AG08395 (cell line): ENCODE measurements at regions not wholly inside any gene's neighbourhood (a gene's known extent, or its start where the extent isn't known, plus 50 kb on each side); places are given as distances from the start of the nearest gene placed in this dataset.
A peak's percentile ranks its signal among the peaks of the same experiment; 100 is the strongest.
"Not testable (repeated sequence)": the region's sequence is repeated elsewhere in the genome, so short reads cannot be mapped to it uniquely, and the experiment has no call there.

Experiments used
- DNase-seq: peaks from one replicate; pipeline ENCODE4 v3.0.0; 2012; ENCODE audit warnings: mixed read lengths, low spot score

DNA sequence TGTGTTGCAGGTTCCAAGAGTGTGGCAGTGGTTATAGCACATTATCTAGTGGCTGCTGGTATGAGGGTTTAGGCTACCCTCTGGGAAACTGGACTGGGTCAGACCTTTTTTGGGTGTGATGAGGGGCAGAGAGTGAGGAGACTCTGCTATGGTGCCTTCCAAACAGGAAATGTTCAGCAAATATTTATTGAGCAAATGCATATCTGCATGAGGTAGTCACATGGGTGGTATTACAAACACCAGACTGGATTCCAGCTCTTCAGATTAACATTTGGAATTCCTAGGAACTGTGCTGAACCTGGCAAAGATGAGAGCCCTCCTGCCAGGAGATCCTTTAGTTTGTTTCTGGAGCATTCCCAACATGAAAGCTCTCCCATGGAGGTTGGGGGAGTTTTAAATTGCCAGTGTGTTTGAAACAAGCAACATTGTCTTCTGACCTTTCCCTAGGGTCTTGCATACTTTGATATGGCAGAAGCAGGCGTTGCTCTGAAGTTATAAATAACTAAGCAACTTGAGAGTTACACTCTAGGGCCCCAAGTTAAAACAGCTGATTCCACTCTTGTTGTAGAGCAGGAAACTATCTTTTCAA is 341.2 kb upstream of the C2CD4B start:
- peak; percentile 76 for DNase-seq

DNA sequence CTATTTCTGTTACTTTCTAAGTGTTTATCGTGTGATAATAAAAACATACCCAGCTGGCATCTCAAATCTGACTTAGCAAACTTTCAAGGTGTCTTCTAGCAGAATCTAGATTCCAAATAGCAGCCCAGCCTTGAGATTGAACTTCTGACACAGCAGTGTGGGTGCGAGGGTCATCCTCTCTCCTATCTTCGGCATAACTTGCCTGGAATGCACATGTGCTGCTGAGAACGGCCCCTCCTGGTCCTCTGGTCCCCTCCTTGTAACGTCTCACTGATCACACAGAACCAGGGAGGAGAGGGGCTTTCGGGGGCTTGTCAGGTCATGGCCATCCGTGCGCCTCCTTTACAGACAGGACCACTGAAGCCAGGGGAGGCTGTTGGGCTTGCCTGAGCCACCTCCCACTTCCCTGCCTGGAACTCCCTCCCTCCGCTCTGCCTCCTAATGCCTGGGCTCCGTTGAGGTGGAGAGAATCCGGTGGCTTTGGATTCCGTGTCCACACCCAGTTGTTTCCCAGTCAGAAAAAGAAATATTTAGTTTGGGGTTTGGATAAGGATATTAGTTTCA is 344.4 kb upstream of the C2CD4B start:
- no peak for DNase-seq

DNA sequence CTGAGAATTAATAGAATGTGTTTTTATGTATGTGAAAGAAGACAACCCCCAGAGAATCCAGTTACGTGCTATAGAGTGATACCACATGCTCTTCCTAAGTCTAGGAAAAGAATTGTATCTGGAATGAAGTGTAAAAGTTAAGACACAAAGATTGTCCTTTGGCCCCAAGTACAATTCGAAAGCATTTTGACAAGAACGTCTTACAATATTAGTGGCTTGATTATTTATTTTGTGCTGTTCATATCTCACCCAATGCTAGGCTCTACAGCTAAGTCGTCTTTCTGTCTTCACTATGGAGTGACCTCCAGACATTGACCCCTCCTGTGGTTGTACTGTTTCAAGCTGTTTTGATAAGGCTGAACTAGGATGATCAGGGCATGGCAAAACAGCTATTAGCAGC is 345.7 kb upstream of the C2CD4B start:
- DNase-seq = no peak

DNA sequence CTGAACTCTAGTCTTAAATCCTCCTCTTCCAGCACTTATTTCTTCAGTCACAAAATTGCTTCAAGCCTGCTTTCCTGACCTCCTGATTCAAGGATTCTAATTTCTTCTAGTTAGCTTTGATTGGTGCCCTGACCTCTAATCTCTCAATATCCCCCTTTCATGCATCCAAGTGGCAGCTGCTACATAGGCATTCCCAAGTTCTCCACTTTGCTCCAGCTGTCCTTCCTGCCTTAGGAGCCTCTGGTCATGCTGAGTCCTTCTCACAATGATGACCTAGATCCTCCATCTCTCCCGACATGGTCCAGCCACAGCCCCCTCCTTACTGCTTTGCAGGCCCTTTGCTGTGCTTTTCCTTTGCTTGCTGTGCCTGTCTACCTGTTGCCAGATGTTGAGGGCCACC is 347.8 kb upstream of the C2CD4B start:
- no peak for DNase-seq

DNA sequence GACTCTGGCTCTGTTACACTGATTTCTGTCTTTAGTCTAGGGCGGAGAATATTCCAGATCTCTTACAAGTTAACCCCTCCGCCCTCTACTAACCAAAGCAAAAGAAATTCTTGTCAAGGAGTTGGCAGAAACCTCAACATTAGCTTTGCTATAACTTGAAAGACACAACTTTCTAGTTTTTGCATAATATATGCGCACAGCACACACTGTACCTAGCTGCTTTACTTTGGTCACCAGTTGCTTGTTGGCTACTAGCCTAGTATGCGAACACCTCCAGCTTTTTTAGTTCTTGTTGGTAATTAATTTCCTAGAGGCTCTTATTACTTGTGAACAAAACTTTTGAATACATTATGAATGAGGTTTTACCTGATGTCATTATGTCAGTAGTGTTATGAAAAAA is 348.8 kb upstream of the C2CD4B start:
- no peak for DNase-seq

DNA sequence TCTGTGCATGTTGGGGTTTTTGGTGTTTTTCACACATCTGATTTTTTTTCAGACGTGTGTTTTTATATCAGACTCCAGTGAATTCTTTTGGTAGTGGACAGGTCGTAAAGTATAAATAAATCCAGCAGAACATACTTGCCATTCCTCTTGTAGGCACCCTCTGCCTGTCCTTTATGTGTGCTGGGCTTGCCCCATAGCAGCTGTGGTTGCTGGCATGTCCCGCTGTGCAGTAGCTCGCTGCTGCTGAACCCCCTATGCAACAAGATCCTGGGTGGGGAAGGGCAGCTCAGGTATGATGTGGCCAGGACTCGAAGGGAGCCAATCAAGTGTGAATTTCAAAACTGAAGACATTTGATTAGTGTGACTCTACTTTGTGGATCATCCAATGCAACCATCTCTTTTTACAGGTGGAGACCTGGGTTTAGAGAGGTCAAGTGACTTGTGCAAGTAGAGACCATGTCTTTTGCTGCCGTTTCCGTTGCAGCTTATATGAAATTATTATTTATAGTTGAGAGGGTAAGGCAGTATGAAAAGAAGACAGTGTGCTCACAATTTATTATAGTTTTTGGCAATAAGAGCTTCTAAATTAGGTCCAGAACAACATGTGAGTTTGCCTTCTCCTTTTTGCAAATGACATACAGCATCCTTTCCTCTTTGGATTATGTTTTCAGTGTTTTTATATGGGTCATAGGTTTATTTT is 350.8 kb upstream of the C2CD4B start:
- no peak for DNase-seq

DNA sequence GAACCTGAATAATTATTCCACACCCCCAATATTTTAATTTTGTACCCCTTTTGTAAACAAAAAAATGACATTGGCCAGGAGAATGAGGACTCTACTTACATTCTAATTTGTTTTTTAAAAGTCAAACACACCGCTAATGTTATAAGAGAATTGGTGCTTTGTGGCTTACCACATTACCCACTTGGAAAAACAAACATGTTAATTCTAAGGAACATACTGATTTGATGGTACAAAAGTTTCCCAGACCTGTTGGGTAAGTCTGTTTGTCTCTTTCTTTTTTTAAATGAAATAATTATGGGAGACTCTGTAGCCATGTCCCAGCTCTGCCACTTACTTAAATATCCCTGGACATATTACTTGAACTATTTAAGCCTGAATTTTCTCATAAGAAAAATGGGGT is 352.5 kb upstream of the C2CD4B start:
- DNase-seq = no peak

DNA sequence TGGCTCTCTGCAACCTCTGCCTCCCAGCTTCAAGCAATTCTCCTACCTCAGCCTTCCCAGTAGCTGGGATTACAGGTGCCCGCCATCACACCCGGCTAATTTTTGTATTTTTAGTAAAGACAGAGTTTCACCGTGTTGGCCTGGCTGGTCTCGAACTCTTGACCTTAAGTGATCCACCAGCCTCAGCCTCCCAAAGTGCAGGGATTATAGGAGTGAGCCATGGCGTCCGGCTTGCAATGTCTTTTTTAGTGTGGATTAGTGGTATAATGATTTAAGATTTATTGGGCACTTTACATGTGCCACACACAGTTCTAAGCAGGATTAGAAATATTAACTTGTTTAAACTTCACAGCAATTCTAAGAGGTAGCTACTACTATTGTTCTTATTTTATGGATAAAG is 353.6 kb upstream of the C2CD4B start:
- DNase-seq = not testable (repeated sequence)

DNA sequence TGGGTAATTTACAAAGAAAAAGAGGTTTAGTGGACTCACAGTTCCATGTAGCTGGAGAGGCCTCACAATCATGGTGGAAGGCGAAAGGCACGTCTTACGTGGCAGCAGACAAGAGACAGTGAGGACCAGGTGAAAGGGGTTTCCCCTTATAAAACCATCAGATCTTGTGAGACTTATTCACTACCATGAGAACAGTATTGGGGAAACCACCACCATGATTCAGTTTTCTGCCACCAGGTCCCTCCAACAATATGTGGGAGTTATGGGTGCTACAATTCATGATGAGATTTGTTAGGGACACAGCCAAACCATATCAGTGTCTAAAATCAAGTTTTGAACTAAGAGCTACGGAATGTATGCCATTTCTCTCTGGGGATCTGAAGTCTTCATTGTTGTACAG is 354.8 kb upstream of the C2CD4B start:
- no peak for DNase-seq

DNA sequence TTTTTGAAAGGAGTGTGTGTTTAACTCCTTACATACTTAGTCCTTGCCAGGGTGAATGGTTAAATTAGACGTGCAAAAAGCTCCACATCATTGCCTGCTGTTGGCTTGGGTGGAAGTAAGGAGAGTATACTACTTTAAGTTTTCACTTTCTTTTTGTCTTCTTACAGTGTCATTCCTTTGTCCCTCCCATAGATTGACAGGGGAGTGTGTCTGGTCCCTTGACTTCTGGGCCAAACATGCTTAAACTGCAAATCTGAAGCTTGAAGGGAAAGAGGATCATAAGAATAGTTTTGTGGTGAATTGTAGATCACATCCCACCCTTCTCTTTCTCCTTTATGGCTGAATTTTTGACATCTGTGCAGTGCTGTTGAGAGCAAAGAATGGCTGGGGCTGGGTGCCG is 355.8 kb upstream of the C2CD4B start:
- DNase-seq = no peak

DNA sequence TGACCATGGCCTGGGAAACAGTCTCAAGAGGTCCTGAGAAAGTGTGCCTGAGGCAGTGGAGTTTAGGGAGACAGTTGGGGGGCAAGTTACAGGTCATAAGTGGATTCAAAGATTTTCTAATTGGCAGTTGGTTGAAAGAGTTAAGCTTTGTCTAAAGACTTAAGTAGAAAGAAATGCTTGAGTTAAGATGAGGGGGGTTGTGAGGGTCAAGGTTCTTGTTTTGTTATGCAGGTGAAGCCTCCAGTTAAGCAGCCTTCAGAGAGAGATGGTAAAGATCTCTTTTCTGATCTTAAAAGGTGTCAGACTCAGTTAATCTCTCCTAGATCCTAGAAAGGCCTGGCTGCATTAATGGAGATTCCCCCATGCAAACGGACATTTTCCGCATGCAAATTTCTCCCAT is 356.3 kb upstream of the C2CD4B start:
- DNase-seq = no peak

DNA sequence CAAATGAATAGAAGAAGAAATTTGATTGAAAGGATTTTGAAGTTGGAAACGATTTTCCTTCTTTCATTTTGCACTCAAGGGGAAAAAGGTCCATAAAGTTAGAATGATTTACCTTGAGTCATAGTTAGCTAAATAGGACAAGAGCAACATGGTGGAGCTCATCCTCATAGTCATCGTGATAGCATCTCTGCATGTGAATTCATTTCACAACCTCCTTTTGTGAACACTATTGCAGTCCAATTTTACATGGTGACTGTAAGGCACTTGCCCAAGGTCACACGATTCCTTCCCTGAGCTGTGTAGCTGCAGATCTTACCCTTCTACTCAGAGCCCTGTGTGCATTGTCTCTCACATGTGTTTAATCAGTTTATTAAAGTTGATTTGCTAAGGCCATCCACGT is 359.8 kb upstream of the C2CD4B start:
- DNase-seq = no peak

DNA sequence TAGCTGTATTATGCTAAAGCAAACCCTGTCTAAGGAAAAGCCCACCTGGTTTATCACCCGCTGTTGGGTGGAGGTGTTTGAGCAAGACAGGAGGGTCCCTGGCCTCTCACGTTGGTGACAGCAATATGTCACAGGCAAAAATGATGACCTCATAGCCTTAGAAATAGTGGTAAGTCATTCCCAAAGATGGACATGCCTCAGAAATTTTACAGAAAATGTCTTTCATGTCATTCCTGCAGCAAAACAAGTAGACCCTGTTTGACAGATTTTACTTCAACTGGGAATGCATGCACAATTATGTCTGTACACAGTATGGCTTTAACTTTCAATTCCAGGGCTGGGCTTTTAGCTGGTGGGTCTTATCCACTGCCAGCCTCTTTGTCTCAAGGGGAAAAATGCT is 362.3 kb upstream of the C2CD4B start:
- no peak for DNase-seq

DNA sequence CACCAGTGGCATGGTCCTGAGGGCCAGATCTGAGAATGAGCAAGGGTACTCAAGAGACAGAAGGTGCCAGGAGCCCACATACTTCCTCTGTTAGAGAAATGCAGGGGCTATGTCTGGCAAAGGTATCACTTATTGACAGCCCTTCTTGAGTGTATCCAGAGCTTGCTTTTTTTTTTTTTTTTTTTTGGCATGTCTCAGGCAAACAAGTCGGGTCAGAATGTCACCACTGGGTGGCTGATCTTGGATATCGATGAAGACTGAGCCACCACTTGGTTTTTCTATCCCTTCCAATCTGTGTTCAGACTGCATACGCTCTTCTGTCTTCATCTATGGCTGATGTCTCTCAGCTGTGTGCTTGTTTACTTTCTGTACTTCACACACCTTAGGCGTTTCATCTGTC is 363.4 kb upstream of the C2CD4B start:
- DNase-seq = no peak

DNA sequence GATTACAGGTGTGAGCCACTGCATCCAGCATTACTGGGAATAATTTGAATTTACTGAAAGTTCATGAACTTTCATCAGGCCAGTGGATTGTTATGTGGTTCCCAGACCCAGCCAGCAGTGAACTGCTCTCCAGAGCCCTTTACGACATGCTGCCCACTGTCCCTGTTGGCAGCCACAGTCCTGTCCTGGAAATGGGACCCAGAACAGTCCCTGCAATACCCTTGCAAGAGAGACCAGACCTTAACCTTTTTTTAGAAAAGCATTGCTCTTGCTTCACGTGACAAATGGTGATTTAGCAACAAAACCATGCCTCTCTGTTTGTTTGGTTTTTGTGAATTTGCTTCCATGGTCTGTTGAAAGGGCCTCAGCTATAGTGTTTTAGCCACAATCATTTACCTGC is 367.3 kb upstream of the C2CD4B start:
- no peak for DNase-seq

DNA sequence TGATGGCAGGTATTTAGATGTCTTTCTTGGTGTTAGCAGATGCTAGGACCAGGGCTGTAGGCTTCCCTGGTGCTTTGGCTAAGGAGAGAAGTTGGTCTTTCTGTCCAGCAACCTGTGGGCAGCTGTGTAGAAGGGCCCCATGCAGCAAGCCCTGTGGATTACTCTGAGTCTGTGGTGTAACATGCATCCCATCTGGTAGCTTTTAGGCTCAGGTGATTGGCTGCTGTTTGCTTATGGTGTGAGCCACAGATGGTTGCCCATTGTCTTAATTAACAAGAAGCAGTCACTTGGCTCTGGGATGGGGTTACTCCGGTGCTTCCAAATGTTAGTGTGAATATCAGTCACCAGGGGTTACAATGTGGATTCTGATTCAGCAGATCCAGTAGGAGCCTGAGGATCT is 368.6 kb upstream of the C2CD4B start:
- no peak for DNase-seq

DNA sequence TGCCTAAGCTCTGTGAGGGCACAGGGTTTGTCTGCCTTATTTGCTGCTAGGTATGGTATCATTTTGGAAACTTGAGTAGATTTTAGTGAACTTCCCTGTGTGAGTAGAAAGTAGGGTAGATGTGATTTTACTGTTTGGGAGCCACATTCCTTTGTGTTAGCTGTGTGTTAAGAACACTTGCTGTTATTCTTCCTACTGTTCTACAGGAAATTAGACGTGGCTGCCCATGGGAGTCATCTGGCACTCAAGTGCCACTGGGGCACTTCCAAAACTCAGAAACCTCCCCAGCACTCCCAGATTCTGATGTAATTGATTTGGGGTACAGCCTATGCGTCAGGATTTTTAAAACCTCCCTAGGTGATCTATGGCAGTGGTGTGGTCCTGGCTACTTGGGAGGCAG is 369.9 kb upstream of the C2CD4B start:
- DNase-seq = no peak

DNA sequence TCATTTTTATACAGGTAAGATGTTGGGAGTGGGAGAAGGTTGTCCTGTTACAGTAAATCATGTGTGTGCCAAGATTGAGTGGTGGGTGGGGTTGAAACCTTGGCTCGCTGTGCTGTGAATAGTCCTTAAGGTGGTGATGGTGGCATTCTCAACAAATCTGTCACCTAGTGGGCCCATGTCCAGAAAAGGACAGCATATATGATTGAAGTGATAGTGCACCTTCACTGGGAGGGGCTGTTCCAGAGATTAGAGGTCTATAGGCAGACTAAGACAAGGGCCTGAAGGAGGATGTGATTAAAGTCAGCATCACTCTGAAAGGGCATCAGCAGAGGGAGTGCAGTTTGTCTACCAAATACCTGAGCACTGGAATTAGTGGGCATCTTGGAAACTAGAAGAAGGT is 374.2 kb upstream of the C2CD4B start:
- no peak for DNase-seq

DNA sequence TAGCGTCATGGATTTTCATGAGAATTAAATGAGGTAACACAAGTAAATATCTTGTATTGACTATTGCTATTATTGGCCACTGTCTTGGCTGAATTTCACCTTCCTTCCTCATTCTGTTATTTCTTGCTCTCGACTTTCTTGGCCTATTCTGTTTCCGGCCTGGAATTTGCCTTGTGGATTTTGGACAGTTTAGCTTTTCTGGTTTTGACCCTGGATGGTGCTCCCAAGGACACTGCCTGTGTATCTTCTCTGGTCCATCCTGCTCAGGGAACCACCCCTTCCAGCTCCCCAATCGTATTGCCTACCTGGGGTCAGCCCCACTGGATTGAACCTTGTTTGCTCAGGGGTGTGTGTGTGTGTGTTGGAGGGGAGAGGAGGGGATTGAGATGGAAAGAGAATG is 376.2 kb upstream of the C2CD4B start:
- no peak for DNase-seq

DNA sequence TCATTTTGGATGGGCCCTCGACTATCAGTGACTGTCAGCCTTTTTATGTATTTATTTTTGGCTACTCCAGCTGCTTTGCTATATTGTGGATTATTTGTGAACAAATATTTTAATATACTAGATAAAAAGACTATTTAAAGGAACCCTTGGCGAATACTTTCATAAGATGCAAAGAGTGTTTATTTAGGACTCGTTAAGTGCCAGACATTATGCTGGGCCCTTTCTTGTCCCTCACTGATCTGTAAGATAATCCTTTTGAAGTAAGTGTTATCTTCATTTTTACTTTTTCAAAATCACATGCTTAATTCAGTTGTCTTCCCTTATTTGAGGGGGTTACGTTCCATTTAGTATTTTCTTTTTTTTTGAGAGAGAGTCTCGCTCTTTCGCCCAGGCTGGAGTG is 376.8 kb upstream of the C2CD4B start:
- DNase-seq = no peak

DNA sequence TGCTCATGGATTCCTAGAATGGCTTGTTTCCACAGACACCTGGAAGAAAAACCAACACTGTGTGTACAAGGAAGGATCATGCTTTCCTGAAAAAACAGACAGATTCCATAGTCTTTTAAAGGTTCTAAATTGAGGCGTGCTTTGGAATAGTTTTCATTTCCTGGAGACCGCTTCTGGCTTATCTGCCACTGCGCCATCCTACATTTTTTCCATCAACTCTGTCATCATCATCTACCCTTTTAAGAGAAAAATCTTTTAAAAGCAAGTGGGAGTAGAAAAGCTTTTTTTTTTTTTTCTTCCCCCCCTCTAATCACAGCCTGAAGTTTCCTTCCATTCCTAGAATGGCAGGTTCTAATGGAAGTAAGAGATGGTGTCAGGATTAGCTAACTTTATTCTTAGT is 379.4 kb upstream of the C2CD4B start:
- no peak for DNase-seq

DNA sequence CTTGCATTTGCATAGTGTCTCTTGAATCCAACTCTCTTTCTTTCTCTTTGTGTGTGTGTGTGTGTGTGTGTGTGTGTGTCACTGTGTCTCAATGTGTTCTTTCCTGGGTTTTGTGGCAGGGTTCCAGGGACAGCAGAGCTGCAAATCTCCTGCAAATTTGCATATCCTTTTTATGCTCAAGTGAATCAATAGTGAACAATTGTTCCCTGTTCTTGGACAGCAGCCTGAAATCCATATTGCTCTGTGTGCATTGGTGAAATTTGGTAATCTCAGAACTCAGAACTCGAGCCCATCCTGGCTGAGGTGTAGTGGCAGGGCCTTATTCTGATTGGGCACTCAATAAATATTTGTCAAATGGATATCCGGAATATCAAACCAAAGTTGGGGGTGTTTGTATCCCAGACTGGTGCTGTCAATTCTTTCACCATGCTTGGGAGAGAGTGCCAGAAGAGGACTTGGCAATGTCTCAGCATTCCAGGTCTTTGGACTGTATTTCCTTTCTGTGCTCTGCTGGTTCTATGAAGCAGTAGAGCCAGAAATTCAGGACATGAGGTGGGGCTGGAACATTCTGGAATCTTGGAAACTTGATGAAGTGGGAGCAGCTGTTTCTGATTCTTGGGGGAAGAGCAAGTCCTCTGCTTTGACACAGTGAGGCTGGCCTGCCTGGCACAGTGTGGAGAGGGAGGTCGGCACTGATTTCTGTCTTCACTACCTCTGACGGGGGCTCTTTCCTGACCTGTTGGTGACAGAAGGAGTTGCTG is 380.6 kb upstream of the C2CD4B start:
- peak; percentile 68 for DNase-seq

DNA sequence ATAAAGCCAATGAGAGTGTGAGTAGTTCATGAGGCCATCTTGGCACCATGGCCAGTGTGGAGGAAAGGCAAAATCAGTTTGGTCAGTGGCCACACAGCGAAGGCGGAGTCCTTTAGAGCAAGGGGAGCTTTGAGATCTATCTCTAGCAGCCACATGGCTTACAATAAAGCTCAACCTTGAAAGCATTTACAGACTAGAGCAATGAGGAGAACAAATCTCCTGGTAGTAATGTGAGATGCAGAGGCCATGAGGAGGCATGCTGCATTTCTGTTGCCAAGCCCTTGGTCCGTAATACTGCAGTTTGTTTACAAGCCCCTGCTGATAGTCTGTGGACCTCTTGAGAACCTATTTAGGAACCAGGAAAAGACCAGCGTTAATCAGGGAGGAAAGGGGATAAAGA is 381.5 kb upstream of the C2CD4B start:
- no peak for DNase-seq
